MM.1S (cell line): ENCODE measurements at regions not wholly inside any gene's neighbourhood (a gene's known extent, or its start where the extent isn't known, plus 50 kb on each side); places are given as distances from the start of the nearest gene placed in this dataset.

Experiments used
- DNase-seq: peaks from one replicate; pipeline ENCODE4 v3.0.0-alpha.2; 2015
- H2AFZ ChIP-seq: fragments of 300-600 bp; sonication (generic); 2 replicates; pipeline ENCODE4 v1.6.0; 2016; ENCODE audit warnings: antibody characterized with exemption, low read length
- H3F3A ChIP-seq: fragments of 300-600 bp; sonication (generic); 2 replicates; pipeline ENCODE4 v1.6.1; 2016; ENCODE audit warnings: mild to moderate bottlenecking, antibody characterized with exemption, low read length, moderate library complexity, mixed read lengths; ENCODE audit not compliant: insufficient read depth
- H3K27ac ChIP-seq: fragments of 300-600 bp; sonication (generic); 2 replicates; pipeline ENCODE4 v1.5.1; 2016; ENCODE audit warnings: mild to moderate bottlenecking, low read length
- H3K27me3 ChIP-seq: fragments of 300-600 bp; sonication (generic); replicated peaks from 2 replicates; pipeline ENCODE4 v1.6.0; 2016; ENCODE audit warnings: low read length; ENCODE audit not compliant: insufficient read depth
- H3K36me3 ChIP-seq: fragments of 300-600 bp; sonication (generic); replicated peaks from 2 replicates; pipeline ENCODE4 v1.6.1; 2016; ENCODE audit warnings: mild to moderate bottlenecking, low read length, mixed read lengths; ENCODE audit not compliant: insufficient read depth
- H3K4me1 ChIP-seq: fragments of 300-600 bp; sonication (generic); 2 replicates; pipeline ENCODE4 v1.6.1; 2016; ENCODE audit warnings: low read length, mixed read lengths
- H3K4me2 ChIP-seq: fragments of 300-600 bp; sonication (generic); 2 replicates; pipeline ENCODE4 v1.6.0; 2016; ENCODE audit warnings: low read depth, low read length
- H3K4me3 ChIP-seq: fragments of 300-600 bp; sonication (generic); 2 replicates; pipeline ENCODE4 v1.5.1; 2016; ENCODE audit warnings: low read length, mixed read lengths
- H3K79me2 ChIP-seq: fragments of 300-600 bp; sonication (generic); 2 replicates; pipeline ENCODE4 v1.6.1; 2016; ENCODE audit warnings: mixed run types, low read length, mixed read lengths
- H3K9ac ChIP-seq: fragments of 300-600 bp; sonication (generic); 2 replicates; pipeline ENCODE4 v1.6.1; 2016; ENCODE audit warnings: low read length, mixed read lengths
- H3K9me2 ChIP-seq: fragments of 300-600 bp; sonication (generic); replicated peaks from 2 replicates; pipeline ENCODE4 v1.6.1; 2016; ENCODE audit warnings: mild to moderate bottlenecking, low read length, mixed read lengths; ENCODE audit not compliant: insufficient read depth
- H3K9me3 ChIP-seq: fragments of 300-600 bp; sonication (generic); replicated peaks from 2 replicates; pipeline ENCODE4 v1.6.1; 2016; ENCODE audit warnings: mild to moderate bottlenecking, low read length, mixed read lengths; ENCODE audit not compliant: insufficient read depth
- H4K20me1 ChIP-seq: fragments of 300-600 bp; sonication (generic); 2 replicates; pipeline ENCODE4 v1.6.1; 2016; ENCODE audit warnings: mild to moderate bottlenecking, low read length, moderate library complexity, mixed read lengths; ENCODE audit not compliant: insufficient read depth
- CTCF ChIP-seq: fragments of 300-600 bp; sonication (generic); IDR thresholded peaks from 2 replicates; pipeline ENCODE4 v1.5.1; 2016; ENCODE audit warnings: antibody characterized with exemption, low read length, mixed read lengths
- EZH2 ChIP-seq: fragments of 300-600 bp; sonication (generic); optimal IDR thresholded peaks from 2 replicates; pipeline ENCODE3; 2017; ENCODE audit warnings: low read depth, mild to moderate bottlenecking, antibody characterized with exemption, low read length, mixed read lengths
- EZH2phosphoT487 ChIP-seq: fragments of 300-600 bp; sonication (generic); IDR thresholded peaks from 2 replicates; pipeline ENCODE4 v1.6.1; 2018; ENCODE audit warnings: antibody characterized with exemption, low read length

- Histone ChIP-seq H3K4me1 (peaks cover 61% of the 10 kb centered on the region), H3K27me3 (no peaks in the 10 kb centered on the region), H2AFZ (no peak overlapping the region), H3K36me3 (no peaks in the 10 kb centered on the region), H4K20me1 (no peaks in the 10 kb centered on the region), H3K4me2 (peak overlapping the region; percentile 91; the same call in 1 of the 2 replicates), H3F3A (peaks cover 28% of the 10 kb centered on the region), H3K9ac (no peak overlapping the region), H3K79me2 (peaks cover 76% of the 10 kb centered on the region), H3K27ac (no peak overlapping the region), H3K9me2 (no peaks in the 10 kb centered on the region), H3K4me3 (no peak overlapping the region), H3K9me3 (no peaks in the 10 kb centered on the region)
- no peak for DNase-seq
- TF ChIP-seq CTCF (no peak), EZH2 (no peak), EZH2phosphoT487 (no peak)
These were observed 53.1 kb upstream of the CHST15 start for GRCh38 chr10:124146483-124146882.

- H3K27ac ChIP-seq = no peak overlapping the region
These were observed 51.9 kb upstream of the CHST15 start for GRCh38 chr10:124145109-124145870.

GRCh38 chr10:124144536-124144935 lies 51.1 kb upstream of the CHST15 start:
- TF ChIP-seq CTCF (no peak), EZH2phosphoT487 (no peak), EZH2 (no peak)
- Histone ChIP-seq H3K9ac (no peak overlapping the region), H3K4me1 (peaks cover 44% of the 10 kb centered on the region), H3K36me3 (no peaks in the 10 kb centered on the region), H3K27ac (no peak overlapping the region), H3F3A (peaks cover 18% of the 10 kb centered on the region), H4K20me1 (no peaks in the 10 kb centered on the region), H3K4me3 (no peak overlapping the region), H3K4me2 (no peak overlapping the region), H2AFZ (no peak overlapping the region), H3K9me3 (no peaks in the 10 kb centered on the region), H3K27me3 (no peaks in the 10 kb centered on the region), H3K79me2 (peaks cover 89% of the 10 kb centered on the region), H3K9me2 (no peaks in the 10 kb centered on the region)
- no peak for DNase-seq

More at GRCh38 chr10:124145109-124145870, 51.9 kb upstream of the CHST15 start:
- peaks cover 82% of the 10 kb centered on the region for H3K79me2 ChIP-seq
- no peaks in the 10 kb centered on the region for H3K27me3 ChIP-seq
- no peaks in the 10 kb centered on the region for H3K36me3 ChIP-seq
- peaks cover 49% of the 10 kb centered on the region for H3K4me1 ChIP-seq
- no peak overlapping the region for H3K4me3 ChIP-seq
- no peak overlapping the region for H3K4me2 ChIP-seq
- peaks cover 26% of the 10 kb centered on the region for H3F3A ChIP-seq
- no peaks in the 10 kb centered on the region for H4K20me1 ChIP-seq
- no peaks in the 10 kb centered on the region for H3K9me3 ChIP-seq
- DNase-seq = no peak
- H2AFZ ChIP-seq = no peak overlapping the region
- no peak overlapping the region for H3K9ac ChIP-seq
- no peaks in the 10 kb centered on the region for H3K9me2 ChIP-seq
- no peak for TF ChIP-seq EZH2phosphoT487
- no peak for TF ChIP-seq CTCF
- TF ChIP-seq EZH2 = no peak
